Right ventricle myocardium inferior (tissue), 1 donor: ENCODE measurements at regions not wholly inside any gene's neighbourhood (a gene's known extent, or its start where the extent isn't known, plus 50 kb on each side); places are given as distances from the start of the nearest gene placed in this dataset.
"Not testable (repeated sequence)": the region's sequence is repeated elsewhere in the genome, so short reads cannot be mapped to it uniquely, and the experiment has no call there.

Experiments
- ATAC-seq: fragments of 200-7000 bp; cut with Tn5 transposase; one replicate; pipeline ENCODE4 v1.9.1; 2020; ENCODE audit warnings: mild to moderate bottlenecking, moderate library complexity
- DNase-seq: peaks from one replicate; pipeline ENCODE4 v3.0.0; 2021; ENCODE audit errors: missing footprints
- intact Hi-C: fragments of 100-400 bp; cut with DNase I; formaldehyde crosslinking; loops from one replicate; pipeline ENCODE4 v1.11.0; 2022
- donor health status: DM: no; HTN: yes; CAD: no; lungs with severe emphysema.

DNA sequence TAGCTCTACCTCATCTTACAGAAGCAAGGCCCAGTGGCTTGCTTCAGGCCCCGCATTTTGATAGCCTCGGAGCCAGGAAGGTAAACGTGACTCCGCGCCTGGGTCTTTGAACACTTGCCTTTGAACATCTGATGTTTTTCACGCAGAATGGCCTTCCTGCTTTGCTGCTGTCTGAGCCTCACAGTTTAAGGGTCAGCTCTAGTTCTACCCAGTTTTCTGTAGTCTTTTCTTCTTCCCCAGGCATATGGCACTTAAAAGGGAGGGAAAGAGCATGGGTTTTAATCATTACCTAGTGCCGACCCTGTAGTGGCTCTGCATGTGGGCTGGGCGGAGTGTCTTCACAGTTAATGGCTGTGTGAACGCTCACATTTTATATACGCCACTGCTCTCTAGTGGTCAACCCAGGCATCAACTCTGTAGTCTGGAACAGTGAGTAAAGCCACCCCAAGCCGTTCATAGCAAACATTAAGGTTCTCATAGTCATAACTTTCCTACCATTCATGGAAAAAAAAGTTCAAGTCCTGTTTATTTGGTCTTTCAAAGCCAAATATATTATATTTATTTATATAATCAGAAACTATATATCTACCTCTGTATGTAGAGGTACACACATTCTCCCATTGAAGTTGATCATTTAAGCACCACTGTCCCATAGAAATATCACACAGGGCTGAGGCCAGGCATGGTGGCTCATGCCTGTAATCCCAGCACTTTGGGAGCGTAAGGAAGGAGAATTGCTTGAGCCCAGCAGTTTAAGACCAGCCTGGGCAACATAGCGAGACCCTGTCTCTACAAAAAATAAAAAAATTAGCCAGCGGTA, 78.1 kb downstream of the IER5 start:
- DNase-seq (no peak), ATAC-seq (peak; percentile 97)
- intact Hi-C loops = loop anchor here (1.0 to 10.0 kb wide), 4 partner anchors 24 to 652 kb away; no protein-coding TSS in a partner anchor

DNA sequence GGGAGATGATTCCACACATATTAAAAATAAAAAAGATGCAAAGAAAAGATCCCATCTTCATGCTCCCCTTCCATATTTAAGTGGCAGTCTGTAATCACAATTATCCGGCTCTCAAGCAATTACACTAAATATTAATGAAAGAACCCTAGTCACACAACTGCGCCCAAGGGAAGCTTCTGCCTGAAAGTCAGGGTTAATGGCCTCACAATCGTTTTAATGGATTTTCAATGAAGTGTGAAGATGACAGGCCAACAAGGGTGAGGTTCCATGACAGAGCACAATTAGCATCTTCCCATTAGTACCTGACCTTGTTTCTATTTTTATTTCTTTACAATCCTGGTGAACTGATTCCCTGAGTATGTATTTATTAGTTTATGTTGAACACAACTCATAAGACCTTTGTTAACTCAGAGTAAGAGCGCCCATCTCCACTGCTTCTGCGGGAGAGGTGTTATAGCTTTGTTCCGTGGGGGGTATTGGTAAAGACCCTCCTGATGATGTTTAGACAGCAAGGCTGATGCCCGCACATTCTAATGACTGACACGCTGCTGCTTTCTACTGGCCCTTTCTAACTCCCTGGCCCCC, 80.9 kb downstream of the IER5 start:
- intact Hi-C loops = loop anchor here (5.0 to 10.0 kb wide), 2 partner anchors 287 to 655 kb away; no protein-coding TSS in a partner anchor
- no peak for ATAC-seq
- no peak for DNase-seq

DNA sequence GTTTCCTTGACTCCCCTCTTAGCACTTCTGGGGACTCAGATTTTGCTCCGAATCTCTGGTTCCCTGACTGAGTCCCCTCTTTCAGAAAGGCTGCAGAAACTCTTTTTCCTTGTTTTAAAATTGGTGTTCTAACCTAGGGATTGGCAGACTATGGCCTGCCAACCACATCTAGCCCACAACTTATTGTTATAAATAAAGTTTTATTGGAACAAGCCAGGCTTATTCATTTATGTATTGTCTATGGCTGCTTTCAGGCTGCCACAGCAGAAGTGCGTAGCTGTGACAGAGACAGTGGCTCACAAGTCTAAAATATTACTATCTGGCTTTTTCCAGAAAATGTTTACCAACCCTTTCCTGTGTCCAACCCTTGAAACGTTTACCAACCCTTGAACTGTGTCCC, 81.7 kb downstream of the IER5 start:
- intact Hi-C loops = no loop called here
- DNase-seq = no peak
- no peak for ATAC-seq

DNA sequence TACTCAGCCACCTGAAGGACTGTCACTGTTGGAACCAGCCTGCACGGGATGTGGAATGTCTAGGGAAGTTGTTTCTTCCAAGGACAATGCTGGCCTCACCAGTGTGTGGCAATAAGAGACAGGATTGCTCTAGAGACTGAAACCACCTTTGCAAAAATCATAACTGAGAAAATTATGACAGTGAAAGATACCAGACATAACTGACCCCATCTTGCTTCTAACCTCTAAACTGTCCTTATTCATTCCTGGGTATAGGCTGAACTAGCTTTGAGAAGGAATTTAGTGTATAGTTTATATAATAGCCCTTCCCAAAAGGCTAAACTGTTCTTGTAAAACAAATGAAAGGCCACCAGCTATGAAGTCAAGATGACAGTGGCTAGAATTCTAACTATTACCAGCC, 83.6 kb downstream of the IER5 start:
- DNase-seq = no peak
- no peak for ATAC-seq
- intact Hi-C loops = no loop called here

DNA sequence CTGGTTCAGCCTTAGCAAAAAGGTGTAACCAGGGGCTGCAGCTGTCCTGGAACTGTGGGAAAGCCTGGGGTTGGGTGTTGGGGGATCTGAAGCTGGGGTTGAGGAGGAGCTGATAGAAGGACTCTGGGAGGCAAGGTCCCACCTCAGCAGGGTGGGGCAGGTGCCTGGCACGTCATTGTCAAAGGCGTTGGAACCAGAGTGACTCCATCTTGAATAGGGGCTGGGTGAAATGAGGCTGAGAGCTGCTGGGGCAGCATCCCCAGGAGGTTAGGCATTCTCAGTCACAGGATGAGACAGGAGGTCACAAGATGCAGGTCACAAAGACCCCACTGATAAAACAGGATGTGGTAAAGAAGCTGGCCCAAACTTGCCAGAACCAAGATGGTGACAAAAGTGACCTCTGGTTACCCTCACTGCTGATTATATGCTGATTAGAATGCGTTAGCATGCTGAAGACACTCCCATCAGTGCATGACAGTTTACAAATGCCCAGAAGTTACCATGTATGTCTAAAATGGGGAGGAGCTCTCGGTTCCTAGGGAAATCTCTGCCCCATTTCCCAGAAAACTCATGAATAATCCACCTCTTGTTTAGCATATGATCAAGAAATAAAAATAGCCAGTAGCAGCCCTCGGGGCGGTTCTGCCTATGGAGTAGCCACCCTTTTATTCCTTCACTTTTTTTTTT, 85.4 kb downstream of the IER5 start:
- intact Hi-C loops = no loop called here
- no peak for ATAC-seq
- no peak for DNase-seq

DNA sequence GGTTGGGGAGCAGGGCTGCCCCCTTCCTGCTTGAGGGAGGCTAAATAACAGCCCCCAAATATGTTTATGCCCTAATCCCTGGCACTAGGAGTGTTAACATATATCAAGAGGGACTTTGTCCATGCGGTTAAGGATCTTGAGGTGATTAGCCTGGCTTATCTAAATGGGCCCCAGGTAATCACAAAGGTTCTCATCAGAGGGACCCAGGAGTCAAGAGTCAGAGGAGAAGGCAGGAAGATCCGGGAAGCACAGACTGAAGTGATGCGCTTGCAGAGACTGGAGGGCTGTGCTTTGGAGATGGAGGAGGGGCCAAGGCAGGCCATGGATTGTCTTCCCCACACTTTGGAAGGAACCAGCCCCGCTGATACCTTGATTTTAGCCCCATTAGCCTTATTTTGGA, 86.4 kb downstream of the IER5 start:
- no peak for ATAC-seq
- DNase-seq = no peak
- intact Hi-C loops = no loop called here

DNA sequence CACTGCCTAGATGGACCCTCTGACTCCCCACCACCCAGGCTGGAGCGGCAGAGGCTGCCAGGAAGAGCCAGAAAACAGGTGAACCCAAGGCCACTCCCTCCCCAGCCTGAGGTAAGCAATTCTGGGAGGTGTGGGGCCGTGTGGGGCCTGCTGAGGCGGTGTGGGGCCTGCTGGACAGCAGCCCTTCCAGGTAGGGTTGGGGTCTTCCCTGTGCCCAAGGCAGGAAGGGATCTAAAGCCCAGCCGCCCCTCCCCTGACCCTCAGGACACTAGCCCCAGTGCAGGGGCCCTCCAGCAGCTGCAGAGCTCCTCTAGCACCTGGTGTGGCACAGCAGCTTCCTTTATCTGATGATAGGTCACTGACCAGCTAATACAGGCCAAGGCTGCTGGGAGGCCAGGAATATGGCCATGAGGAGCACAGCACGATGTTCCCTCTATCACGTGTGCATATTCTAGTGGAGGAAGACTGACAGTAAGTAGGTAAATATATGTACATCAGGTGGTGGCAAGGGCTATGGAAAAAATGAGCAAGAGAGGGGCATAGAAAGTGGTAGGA, 86.9 kb downstream of the IER5 start:
- DNase-seq (no peak), ATAC-seq (no peak)
- intact Hi-C loops = no loop called here

DNA sequence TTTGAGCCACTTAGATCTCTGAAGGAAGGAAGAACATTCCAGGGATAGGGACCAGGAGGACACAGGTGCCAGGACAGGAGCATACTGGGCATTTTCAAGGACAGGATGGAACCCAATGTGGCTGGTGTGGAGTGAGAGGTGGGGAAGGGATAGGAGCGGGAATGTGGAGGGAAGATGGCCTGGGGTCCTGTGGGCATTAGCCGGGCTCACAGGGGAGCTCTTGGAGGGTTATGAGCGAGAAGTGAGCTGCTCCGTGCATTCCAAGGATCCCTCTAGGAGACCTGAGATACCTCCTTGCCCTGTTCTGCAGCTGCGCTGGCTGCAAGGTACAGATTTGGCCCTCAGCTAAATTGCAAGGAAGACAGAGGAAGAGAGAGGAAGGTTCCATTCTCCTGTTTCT, 87.5 kb downstream of the IER5 start:
- no peak for ATAC-seq
- intact Hi-C loops = no loop called here
- DNase-seq = no peak

DNA sequence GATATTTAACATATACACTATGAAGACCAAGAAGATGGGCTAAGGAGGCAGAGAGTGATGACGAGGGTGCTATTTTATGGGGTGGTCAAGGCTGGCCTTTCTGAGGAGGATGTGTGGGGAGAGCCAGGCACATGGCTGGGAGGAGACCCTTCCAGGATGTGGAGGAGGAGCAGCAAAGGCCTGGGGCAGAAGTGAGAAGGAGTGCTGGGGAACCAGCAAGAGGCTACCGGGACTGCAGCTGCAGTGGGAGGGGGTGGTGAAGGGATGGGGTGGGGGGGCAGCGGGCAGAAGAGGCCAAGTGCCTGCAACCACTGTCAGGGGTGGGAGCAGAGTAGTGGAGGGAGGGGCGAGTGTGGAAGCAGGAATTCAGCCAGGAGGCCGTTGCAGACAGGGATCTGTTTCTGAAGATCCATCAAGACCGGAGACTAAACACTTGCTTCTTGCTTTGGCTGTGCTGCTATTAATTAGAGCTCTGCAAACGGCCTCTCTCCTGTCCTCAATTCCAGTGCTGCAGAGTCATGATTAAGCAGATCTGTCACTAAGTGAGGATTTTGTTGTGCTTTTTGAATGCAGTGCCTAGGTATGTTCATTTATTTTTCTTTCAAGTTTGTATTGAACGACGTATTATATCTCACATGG, 89.9 kb downstream of the IER5 start:
- DNase-seq (no peak), ATAC-seq (no peak)
- intact Hi-C loops = no loop called here

DNA sequence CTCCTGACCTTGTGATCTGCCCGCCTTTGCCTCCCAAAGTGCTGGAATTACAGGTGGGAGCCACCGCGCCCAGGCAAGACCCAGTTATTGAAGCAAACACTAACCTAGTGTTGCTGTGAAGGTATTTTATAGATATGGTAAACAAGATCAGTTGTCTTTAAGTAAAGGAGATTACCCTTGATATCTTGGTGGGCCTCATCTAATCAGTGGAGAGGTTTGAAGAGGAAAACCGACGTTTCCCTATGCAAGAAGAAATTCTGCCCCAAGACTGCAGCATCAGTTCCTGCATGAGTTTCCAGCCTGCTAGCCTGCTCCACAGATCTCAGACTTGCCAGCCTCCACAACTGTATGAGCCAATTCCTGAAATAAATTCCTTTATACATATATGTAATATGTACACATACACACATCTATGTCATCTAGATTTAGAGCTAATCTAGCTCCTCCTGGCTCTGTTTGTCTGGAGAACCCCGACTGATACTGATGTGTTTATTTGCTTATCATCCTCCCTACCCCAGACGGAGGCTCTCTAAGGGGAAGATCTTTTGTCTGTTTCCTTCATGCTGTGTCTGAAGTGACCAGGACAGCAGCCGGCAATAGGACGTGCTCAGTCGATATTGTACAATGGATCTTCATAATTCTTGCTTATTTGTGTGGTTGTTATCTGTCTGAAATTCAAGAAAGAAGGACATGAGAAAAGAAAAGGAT, 90.9 kb downstream of the IER5 start:
- DNase-seq (no peak), ATAC-seq (peak; percentile 11)
- intact Hi-C loops = no loop called here

DNA sequence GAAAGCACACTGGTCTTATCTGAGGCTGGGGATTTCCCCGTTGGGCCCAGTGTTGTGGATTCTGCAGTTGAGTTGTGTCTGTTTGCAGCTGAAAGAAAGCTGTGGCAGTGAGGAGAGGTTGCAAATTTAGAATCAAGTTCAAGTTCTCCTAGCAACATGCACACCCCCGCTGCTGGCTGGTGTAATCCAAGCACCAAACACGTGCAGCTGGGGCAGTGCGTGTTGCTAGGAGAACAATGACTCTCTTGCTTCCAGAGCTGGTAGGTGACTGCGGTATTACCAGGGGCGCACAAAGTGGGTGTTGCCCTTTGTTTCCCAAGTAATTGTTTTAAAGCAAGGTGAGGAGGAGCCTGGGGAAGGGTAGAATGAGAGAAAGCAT, 91.5 kb downstream of the IER5 start:
- DNase-seq (peak; percentile 88), ATAC-seq (peak; percentile 87)

DNA sequence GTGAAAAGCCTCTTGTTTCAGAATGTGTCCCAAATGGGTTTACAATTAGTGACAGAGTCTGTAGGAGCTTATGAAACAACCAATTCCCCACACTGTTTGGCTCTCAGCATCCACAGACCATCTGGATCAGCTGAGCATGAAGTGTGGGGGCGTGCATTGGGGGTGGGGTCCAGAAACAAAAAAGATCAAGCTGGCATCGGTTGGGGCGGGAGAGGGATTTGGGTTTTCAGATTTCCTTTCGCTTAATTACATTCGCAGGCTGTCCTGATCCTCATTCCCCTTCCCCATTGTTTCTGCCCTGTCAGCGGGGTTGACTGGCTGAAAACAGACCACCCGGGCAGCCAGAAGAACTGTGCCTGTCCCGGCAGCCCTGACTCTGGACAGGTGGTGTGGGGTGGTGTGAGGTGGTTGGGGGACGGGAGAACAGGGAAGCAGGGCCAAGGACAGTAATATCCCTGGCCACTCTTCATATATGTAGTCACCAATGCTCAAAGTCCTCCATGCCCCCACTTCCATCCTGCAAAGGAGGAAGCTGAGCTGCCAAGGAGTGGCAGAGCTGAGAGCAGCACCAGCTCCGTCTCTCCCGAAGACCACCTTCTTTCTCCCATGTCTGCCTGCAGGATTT, 92.0 kb downstream of the IER5 start:
- intact Hi-C loops = no loop called here
- ATAC-seq (no peak), DNase-seq (no peak)

More for the DNA sequence above, 91.5 kb downstream of the IER5 start:
- intact Hi-C loops = no loop called here

DNA sequence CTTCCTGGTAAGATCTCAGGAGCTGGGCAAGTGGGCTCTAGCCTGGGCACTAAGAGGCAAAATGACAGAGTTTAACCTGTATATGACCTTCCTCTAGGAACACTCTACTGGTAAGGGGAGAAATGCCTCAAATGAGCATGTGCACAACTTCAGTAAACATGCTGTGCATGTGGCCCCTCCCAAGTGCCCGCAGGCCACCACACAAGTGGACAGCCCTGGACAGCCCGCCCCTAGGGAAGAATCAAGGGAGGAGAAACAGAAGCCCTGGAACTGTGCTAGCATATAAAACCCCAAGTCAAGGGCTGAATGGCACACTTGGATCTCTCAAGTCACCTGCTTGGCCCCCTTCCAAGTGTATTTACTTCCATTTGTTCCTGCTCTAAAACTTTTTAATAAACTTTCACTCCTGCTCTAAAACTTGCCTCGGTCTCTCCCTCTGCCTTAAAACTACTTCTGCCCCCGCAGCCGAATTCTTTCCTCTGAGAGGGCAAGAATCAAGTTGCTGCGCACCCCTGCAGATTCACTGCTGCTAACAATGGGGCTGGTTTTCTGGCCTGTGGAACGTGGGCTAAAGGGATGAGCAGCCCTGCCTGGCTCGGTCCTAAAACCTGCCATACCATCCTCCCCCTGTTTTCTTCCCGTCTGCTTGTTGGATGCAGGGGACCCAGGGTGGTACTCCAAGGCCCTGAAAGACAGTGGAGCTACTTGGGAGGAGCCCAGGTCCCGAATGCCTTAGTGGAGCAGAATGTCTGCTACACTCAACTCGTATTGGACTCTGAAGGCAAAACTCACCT, 93.5 kb downstream of the IER5 start:
- no peak for DNase-seq
- no peak for ATAC-seq
- intact Hi-C loops = no loop called here

DNA sequence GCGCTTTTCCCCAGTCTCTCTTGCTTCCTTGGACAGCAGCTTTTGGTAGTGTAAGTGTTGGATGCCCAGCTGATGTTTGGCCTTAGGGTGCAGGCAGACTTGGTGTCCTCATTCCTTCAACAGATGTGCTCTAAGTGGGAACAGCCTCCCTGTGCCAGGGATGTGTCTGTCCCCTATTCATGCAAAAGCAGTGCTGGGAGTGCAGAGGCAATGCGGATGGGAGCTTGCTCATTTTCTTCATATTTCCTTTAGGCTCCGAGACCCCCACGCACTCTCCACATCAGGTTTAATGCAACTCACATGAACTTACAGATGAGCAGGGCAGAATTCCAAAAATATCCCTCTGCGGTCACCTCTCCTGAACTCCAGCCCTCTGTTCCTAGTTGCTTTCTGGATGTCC, 96.1 kb downstream of the IER5 start:
- peak; percentile 47 for DNase-seq
- no peak for ATAC-seq
- intact Hi-C loops = no loop called here

DNA sequence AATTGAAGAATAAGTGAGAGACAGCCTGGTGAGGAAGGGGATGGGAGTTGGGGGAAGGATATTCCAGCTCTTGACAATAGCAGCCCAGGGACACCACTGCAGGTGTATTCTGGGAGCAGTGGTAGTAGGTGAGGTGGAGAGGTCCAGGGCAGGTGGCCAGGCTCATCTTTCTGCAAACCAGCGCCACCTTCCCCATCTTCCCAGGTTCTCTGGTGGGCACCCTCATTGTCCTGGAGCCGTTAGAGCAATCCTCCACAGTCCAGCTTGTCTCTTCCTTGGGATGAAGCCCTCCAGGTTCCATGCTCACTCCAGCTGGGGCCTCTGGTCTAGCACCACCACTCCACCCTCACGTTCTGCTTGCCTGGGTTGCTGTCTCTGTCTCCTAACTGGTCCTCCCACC, 97.0 kb downstream of the IER5 start:
- ATAC-seq (no peak), DNase-seq (peak; percentile 21)
- intact Hi-C loops = no loop called here

DNA sequence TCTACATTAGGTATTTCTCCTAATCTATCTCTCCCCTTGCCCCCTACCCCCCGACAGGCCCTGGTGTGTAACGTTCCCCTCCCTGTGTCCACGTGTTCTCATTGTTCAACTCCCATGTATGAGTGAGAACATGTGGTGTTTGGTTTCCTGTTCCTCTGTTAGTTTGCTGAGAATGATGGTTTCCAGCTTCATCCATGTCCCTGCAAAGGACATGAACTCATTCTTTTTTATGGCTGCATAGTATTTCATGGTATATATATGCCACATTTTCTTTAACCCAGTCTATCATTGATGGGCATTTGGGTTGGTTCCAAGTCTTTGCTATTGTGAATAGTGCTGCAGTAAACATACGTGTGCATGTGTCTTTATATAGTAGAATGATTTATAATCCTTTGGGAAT, 97.6 kb downstream of the IER5 start:
- intact Hi-C loops, DNase-seq, ATAC-seq: not testable (repeated sequence)

DNA sequence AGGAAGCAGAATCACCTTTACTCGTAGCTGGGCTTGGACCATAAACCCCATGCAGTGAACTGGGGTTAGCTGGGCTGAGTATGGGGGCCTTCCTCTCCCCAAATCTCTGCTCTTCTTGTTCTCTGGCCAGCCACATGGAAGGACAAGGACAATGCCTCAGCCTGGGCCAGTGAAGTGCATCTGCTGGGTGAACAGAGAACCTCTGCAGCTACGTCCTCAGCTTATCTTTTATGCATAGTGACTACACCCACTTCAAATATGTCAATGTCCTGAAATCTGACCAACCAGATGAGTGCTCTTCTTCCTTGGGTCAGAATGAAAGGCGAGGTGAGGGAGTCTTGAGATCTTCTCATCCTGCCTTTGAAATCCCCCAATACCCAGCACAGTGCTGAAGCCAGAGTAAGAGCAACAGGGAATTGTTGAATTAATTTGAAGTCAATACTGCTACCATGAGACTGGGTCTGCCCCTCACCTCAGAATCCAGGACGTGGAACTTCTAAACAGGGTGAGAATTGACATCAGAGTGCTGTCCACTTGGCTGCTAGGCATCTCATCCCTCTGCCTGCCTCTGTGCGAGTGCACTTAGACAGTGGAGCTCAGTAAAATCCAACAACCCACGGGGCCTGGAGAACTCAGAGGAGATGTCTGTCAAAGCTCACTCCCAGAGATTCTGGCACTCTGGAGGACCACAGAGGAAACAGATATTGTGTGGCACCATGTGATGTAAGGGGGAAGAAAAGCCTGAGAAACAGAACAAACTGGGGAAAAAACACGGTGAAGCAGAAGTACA, 99.0 kb downstream of the IER5 start:
- ATAC-seq (no peak), DNase-seq (no peak)
- intact Hi-C loops = no loop called here
